Sigmoid colon (tissue), 4 donors: ENCODE measurements at regions not wholly inside any gene's neighbourhood (a gene's known extent, or its start where the extent isn't known, plus 50 kb on each side); places are given as distances from the start of the nearest gene placed in this dataset.

Experiments used
- CTCF ChIP-seq, 4 experiments: fragments of 450-650 bp in 3 of 4; fragments of 200-600 bp in 1 of 4; IDR thresholded peaks; one replicate each; pipeline ENCODE4 v1.5.1; 2016 to 2019; ENCODE audit warnings: antibody characterized with exemption in 4 of 4, mild to moderate bottlenecking in 3 of 4, moderate library complexity in 2 of 4
- POLR2A ChIP-seq, 2 donors: fragments of 450-650 bp; IDR thresholded peaks; one replicate each; pipeline ENCODE4 v1.6.1; 2016; ENCODE audit warnings: antibody characterized with exemption in 2 of 2, mild to moderate bottlenecking in 2 of 2, moderate library complexity in 2 of 2
- POLR2AphosphoS5 ChIP-seq, 4 donors: sonication (generic); formaldehyde crosslinking; IDR thresholded peaks; one replicate each; pipeline ENCODE4 v1.6.1; 2017; ENCODE audit warnings: antibody characterized with exemption in 4 of 4

GRCh38 chrX:34197946-34198345 lies 65.8 kb upstream of the FAM47A start:
- no peak for TF ChIP-seq POLR2A (IDR thresholded peaks at IDR 0.05)
- no peak for TF ChIP-seq CTCF (IDR thresholded peaks at IDR 0.05)
- TF ChIP-seq POLR2AphosphoS5 (IDR thresholded peaks at IDR 0.05) = no peak
